ENCODE measurements at regions not wholly inside any gene's neighbourhood (a gene's known extent, or its start where the extent isn't known, plus 50 kb on each side); places are given as distances from the start of the nearest gene placed in this dataset.

DNA sequence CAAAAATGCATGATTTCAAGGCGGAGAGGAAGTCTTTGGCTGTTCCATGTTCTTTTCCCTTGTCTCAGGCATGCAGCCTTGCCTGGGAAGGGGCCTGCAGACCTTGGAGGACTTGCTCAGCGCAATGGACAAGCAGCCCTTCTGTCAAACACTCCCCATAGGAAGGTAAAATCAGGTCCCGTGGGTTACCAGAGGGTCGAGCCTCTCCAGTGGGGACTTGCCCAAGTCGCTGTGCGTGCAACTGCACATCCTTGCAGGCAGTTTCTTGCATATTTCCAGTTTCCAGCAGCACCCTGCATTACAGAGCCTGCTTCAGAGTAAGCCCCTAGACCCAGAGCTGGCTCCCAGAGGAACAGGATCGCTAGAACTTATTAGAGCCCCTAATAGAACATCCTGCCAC is 75.5 kb upstream of the KLF13 start:
- no peak for TF ChIP-seq ZNF555 (tag by site-specific recombination; conservative IDR thresholded peaks at IDR 0.05)
- no peak for TF ChIP-seq PBX3 (CRISPR knock-in tag; IDR thresholded peaks at IDR 0.05)
- TF ChIP-seq GLI2 (tag by site-specific recombination; IDR thresholded peaks at IDR 0.05; ENCODE audit: borderline replicate concordance, low read depth) = no peak
- no peak for TF ChIP-seq ZBTB8A (tag by site-specific recombination; IDR thresholded peaks at IDR 0.05)
- TF ChIP-seq ZNF707 (tag by site-specific recombination; IDR thresholded peaks at IDR 0.05) = no peak
- TF ChIP-seq ZNF133 (tag by site-specific recombination; IDR thresholded peaks at IDR 0.05) = no peak
- TF ChIP-seq CTCF (tag by site-specific recombination; IDR thresholded peaks at IDR 0.05) = no peak
- TF ChIP-seq ZSCAN23 (tag by site-specific recombination; IDR thresholded peaks at IDR 0.05) = no peak
- no peak for TF ChIP-seq YY1 (tag by site-specific recombination; IDR thresholded peaks at IDR 0.05)
- TF ChIP-seq, protein P1, sequence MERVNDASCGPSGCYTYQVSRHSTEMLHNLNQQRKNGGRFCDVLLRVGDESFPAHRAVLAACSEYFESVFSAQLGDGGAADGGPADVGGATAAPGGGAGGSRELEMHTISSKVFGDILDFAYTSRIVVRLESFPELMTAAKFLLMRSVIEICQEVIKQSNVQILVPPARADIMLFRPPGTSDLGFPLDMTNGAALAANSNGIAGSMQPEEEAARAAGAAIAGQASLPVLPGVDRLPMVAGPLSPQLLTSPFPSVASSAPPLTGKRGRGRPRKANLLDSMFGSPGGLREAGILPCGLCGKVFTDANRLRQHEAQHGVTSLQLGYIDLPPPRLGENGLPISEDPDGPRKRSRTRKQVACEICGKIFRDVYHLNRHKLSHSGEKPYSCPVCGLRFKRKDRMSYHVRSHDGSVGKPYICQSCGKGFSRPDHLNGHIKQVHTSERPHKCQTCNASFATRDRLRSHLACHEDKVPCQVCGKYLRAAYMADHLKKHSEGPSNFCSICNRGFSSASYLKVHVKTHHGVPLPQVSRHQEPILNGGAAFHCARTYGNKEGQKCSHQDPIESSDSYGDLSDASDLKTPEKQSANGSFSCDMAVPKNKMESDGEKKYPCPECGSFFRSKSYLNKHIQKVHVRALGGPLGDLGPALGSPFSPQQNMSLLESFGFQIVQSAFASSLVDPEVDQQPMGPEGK (tag by site-specific recombination; IDR thresholded peaks at IDR 0.05) = no peak
- TF ChIP-seq REPIN1 (tag by site-specific recombination; IDR thresholded peaks at IDR 0.05; ENCODE audit: low read depth) = no peak
- no peak for TF ChIP-seq TCF7L2 (IDR thresholded peaks at IDR 0.05; ENCODE audit: borderline replicate concordance, low read depth, low read length)
- no peak for TF ChIP-seq ZNF184 (tag by site-specific recombination; IDR thresholded peaks at IDR 0.05)
